Sciatic nerve (tissue), 2 donors: ENCODE measurements at regions not wholly inside any gene's neighbourhood (a gene's known extent, or its start where the extent isn't known, plus 50 kb on each side); places are given as distances from the start of the nearest gene placed in this dataset.

Experiments used
- ATAC-seq: fragments of 200-7000 bp; cut with Tn5 transposase; one replicate; pipeline ENCODE4 v1.9.1; 2020; ENCODE audit warnings: mild to moderate bottlenecking, moderate library complexity
- DNase-seq: peaks from one replicate; pipeline ENCODE4 v3.0.0-alpha.2; 2020; ENCODE audit warnings: low spot score
- intact Hi-C: fragments of 100-400 bp; cut with DNase I; formaldehyde crosslinking; loops from one replicate; pipeline ENCODE4 v1.14.2; 2022
- donor health status: DM: no; HTN: no; CAD: no.
- donor health status: DM: no; HTN: no; CAD: no.

DNA sequence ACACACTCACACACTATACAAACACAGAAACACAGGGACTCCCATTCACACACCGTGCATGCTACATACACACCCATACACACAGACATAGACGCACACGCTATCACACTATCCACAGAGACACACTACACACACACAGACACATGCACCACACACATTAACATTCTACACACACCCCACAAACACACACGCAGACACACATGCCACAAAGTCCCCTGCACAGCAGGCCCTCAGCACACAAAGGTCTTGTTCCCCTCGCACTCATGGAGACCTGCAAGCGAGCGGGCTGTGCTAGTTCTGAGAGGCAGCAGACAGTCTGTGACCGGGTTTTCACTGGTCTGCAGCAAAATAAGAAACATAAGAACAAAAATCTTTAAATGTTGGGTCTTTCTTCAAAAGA lies 429.6 kb upstream of the SALL3 start:
- ATAC-seq, result no peak
- DNase-seq, result no peak
- intact Hi-C loops, result no loop called here

DNA sequence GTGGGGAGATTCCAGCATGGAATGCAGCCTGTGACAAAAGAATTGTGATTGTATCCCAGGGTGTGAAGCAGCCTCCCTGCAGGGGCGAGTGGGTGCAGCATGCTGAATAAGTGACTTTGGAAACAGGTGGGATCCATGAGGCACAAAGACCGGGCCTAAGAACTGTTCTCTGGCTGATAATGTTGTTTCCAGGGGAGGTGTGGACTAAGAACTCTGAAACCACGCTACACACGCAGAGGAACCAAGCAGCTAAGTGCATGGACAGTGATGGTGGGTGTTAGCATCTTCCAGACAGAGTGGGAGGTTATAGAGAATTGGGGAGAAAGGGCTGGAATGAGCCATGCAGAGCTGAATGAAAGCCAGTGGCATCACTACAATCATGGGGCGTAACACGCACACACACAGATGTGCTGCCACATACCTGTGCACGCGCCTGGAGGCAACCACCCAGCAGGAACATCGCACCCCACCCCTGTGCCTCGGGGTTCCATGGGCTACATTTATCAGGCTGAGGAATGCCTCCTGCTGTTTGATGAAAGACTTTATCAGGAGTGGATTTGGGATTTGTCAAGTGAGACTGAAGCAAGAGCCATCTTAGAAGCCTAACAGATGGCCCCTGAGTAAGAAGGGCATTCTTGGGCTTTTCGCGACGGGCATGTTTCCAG lies 424.5 kb upstream of the SALL3 start:
- ATAC-seq (no peak), DNase-seq (no peak)
- intact Hi-C loops, result no loop called here

GRCh38 chr18:78557371-78557770 lies 422.2 kb upstream of the SALL3 start:
- ATAC-seq, result no peak
- DNase-seq, result no peak
- intact Hi-C loops, result no loop called here

DNA sequence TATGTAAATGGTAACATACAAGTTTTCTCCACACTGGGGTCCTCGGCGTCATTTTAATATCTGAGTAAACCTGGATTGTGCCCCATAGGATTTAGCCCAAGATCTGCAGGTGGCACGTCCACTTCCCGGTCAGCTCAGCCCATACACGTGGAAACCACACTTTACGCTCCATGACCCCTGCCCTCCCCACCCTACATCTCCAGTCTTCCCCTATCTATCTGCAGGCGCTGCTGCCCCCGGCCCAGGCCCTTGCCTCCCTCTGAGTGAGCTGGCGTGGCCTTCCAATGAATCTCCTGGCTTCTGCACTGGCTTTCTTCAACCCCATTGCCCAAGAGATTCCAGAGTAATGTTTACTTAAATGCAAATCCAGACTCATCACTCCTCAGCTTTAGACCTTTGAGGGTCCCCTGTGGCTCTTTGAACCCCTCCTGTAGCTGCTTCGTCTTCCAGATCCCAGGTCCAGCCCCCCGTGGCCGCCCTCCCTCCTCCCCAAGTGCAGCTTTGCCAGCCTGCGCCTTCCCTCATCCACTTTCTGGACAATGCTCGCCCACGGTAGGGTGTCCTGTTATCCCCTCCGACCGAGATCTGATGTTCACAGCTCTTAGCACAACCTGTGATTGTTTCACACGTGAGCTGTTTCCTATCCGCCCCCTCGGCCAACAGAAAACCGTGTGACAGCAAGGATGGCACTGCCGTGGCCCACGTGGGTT lies 421.4 kb upstream of the SALL3 start:
- intact Hi-C loops, result no loop called here
- DNase-seq, result no peak
- no peak for ATAC-seq

DNA sequence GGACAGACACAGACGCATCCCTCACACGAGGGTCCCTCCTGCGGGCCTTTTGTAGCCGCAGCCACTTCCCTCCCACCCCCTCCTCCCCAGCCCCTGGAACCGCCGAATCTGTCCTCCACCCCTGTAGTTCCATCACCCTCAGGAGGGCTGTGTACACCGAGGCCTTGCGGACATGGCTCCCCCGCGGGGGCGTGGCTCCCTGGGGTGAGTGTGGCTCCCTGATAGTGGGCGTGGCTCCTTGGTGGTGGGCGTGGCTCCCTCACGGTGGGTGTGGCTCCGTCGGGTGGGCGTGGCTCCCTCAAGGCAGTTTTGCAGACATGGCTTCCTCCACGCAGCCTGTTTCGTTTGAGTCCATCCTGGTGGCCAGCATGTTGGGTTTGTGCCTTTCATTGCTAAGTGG lies 420.7 kb upstream of the SALL3 start:
- ATAC-seq (peak; percentile 18), DNase-seq (no peak)
- intact Hi-C loops, result no loop called here

- ATAC-seq, result no peak
- intact Hi-C loops, result no loop called here
- no peak for DNase-seq
Measured at GRCh38 chr18:78559584-78559983, 420.0 kb upstream of the SALL3 start.

GRCh38 chr18:78561757-78562510 lies 417.7 kb upstream of the SALL3 start:
- intact Hi-C loops, result no loop called here
- no peak for DNase-seq
- ATAC-seq, result peak; percentile 62

- ATAC-seq (no peak), DNase-seq (no peak)
- intact Hi-C loops, result no loop called here
Measured at GRCh38 chr18:78562531-78562961, 417.1 kb upstream of the SALL3 start.

DNA sequence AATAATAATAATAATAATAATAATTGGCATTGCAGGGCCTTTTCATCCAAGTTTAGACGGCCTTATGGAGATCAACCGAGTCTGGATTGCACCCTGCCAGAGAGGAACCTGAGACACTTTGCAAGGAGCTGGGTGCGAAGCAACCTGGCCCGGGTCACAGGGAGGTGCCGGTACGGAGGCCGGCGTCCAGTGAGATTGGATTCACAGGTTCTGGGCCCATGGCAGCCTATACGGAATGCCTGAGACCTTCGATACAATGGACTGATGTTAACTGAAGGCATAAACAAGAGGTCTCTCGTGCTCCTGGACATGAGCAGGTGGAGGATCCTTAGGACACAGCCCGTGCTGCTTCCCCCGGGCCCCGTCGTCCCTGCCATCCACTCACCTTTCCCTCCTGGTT lies 416.5 kb upstream of the SALL3 start:
- DNase-seq (no peak), ATAC-seq (no peak)
- intact Hi-C loops, result no loop called here

DNA sequence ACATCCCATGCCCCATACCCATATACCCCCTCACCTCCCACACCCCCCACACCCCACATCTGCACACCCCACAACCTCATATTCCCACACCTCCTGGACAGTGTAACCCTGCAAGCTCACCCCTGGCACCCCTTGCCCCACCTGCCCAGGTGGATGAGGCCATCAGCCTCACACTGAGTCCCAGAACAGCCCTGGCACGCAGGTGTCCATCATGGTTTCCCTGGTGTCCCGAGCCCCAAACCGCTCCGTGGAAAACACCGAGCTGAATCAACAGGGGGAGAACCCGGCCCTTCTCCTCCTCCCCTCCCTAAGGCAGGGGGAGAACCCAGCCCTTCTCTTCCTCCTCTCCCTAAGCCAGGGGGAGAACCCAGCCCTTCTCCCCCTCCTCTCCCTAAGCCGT lies 415.6 kb upstream of the SALL3 start:
- ATAC-seq (no peak), DNase-seq (no peak)
- intact Hi-C loops, result no loop called here

- ATAC-seq (no peak), DNase-seq (no peak)
- intact Hi-C loops, result no loop called here
Measured at GRCh38 chr18:78564518-78564917, 415.1 kb upstream of the SALL3 start.

DNA sequence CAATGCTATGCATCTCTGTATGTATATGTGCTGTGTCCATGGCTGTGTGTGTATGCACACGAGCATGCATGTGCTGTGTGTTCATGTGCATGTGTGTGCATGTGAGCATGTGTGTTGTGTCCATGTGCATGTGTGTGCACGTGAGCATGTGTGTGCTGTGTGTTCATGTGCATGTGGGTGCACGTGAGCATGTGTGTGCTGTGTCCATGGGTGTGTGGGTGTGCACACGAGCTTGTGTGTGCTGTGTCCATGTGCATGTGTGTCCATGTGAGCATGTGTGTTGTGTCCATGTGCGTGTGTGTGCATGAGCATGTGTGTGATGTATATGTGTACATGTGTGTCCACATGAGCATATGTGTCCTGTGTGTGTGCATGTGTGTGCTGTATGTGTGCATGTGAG lies 414.4 kb upstream of the SALL3 start:
- DNase-seq (no peak), ATAC-seq (no peak)
- intact Hi-C loops, result no loop called here

DNA sequence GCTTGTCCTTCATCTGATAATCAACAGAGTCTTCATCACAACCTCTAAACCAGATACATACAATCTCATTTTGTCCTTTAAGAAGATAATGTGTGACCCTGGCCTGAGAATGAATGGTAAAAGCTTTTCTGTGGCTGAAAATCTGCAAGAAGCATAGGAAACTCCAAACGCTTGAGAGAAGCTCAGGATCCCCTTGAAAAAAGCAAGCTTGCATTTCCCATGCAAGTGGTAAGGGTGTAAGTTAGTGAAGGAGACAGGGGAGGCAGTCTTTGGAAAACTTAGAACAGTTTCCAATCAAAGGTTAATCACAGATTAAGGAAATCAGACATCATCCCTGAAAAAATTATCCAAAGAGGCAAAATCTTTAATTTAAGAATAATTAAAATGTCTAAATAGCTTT lies 413.6 kb upstream of the SALL3 start:
- intact Hi-C loops, result no loop called here
- no peak for DNase-seq
- no peak for ATAC-seq

DNA sequence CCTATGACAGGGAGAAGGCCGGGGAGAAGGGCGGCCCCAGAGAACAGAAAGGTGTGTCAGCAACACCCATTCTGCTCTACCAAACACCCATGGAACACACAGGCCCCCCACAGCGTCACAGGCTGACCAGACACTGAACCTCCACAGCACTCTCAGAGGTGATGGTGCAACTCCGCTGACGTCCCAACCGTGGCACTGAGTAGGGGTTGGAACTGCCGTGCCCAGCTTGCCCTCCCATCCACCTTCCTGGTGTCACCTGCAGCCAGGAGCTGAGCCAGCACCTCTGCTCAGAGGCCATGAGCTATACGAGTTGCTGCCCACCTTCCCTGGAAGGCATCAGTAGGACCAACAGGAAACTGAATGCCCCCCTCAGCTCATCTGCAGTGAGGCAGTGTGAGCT lies 412.9 kb upstream of the SALL3 start:
- intact Hi-C loops, result no loop called here
- DNase-seq (no peak), ATAC-seq (no peak)

GRCh38 chr18:78571063-78571785 lies 408.4 kb upstream of the SALL3 start:
- ATAC-seq (no peak), DNase-seq (no peak)
- intact Hi-C loops, result no loop called here

DNA sequence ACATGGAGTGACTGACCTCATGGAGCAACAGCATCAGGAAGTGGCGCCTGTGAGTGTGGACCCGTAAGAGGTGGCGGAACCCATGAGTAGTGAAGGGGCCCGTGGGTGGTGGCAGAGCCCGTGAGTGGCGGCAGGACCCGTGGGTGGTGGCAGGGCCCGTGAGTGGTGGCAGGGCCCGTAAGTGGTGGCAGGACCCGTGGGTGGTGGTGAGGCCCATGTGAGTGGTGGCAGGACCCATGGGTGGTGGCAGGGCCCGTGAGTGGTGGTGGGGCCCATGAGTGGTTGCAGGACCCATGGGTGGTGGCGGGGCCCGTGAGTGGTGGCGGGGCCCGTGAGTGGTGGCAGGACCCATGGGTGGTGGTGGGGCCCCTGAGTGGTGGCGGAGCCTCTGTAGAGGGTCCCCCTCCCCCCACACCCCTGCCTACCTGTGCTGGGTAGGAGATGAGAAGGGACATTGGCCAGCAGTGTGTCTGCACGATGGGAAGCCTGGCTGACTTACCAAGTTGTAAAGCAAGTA lies 407.7 kb upstream of the SALL3 start:
- ATAC-seq (no peak), DNase-seq (no peak)
- intact Hi-C loops, result no loop called here

- intact Hi-C loops, result no loop called here
- DNase-seq, result no peak
- no peak for ATAC-seq
Measured at GRCh38 chr18:78573773-78574172, 405.8 kb upstream of the SALL3 start.

- DNase-seq (no peak), ATAC-seq (no peak)
- intact Hi-C loops, result no loop called here
Measured at GRCh38 chr18:78576967-78577366, 402.7 kb upstream of the SALL3 start.

- intact Hi-C loops, result loop anchor here (2.0 kb wide), 1 partner anchor 13 kb away; no protein-coding TSS in a partner anchor
Measured at GRCh38 chr18:78579449-78579848, 400.2 kb upstream of the SALL3 start.

More at GRCh38 chr18:78579449-78579848, 400.2 kb upstream of the SALL3 start:
- DNase-seq (no peak), ATAC-seq (no peak)
